ENCODE measurements at regions not wholly inside any gene's neighbourhood (a gene's known extent, or its start where the extent isn't known, plus 50 kb on each side); places are given as distances from the start of the nearest gene placed in this dataset.

DNA sequence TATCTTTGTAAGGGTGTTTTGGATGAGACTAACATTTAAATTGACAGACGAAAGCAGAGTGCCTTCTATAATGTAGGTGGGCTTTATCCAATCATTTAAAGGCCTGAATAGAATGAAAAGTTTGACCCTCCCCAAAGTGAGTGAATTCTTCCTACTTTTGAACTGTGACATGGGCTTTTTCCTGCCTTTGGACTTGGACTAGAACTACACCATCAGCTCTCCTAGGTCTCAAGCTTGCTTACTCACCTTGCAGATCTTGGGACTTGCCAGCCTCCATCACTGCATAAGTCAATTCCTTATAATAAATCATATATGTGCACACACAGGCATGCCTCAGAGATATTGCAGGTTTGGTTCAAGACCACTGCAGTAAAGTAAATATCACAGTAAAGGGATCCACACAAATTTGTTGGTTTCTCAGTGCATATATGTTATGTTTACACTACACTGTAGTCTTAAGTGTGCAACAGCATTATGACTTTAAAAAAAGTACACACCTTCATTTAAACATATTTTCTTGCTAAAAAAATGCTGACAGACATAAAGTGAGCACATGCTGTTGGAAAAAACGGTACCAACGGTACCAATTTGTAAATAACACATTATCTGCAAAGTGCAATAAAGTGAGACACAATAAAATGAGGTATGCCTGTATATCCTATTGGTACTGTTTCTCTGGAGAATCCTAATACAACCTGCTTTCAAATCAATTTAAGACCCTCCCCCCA, 51.6 kb upstream of the ATF3 start:
- TF ChIP-seq, protein P1, sequence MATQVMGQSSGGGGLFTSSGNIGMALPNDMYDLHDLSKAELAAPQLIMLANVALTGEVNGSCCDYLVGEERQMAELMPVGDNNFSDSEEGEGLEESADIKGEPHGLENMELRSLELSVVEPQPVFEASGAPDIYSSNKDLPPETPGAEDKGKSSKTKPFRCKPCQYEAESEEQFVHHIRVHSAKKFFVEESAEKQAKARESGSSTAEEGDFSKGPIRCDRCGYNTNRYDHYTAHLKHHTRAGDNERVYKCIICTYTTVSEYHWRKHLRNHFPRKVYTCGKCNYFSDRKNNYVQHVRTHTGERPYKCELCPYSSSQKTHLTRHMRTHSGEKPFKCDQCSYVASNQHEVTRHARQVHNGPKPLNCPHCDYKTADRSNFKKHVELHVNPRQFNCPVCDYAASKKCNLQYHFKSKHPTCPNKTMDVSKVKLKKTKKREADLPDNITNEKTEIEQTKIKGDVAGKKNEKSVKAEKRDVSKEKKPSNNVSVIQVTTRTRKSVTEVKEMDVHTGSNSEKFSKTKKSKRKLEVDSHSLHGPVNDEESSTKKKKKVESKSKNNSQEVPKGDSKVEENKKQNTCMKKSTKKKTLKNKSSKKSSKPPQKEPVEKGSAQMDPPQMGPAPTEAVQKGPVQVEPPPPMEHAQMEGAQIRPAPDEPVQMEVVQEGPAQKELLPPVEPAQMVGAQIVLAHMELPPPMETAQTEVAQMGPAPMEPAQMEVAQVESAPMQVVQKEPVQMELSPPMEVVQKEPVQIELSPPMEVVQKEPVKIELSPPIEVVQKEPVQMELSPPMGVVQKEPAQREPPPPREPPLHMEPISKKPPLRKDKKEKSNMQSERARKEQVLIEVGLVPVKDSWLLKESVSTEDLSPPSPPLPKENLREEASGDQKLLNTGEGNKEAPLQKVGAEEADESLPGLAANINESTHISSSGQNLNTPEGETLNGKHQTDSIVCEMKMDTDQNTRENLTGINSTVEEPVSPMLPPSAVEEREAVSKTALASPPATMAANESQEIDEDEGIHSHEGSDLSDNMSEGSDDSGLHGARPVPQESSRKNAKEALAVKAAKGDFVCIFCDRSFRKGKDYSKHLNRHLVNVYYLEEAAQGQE (IDR thresholded peaks at IDR 0.05), result no peak
- TF ChIP-seq, protein P2, sequence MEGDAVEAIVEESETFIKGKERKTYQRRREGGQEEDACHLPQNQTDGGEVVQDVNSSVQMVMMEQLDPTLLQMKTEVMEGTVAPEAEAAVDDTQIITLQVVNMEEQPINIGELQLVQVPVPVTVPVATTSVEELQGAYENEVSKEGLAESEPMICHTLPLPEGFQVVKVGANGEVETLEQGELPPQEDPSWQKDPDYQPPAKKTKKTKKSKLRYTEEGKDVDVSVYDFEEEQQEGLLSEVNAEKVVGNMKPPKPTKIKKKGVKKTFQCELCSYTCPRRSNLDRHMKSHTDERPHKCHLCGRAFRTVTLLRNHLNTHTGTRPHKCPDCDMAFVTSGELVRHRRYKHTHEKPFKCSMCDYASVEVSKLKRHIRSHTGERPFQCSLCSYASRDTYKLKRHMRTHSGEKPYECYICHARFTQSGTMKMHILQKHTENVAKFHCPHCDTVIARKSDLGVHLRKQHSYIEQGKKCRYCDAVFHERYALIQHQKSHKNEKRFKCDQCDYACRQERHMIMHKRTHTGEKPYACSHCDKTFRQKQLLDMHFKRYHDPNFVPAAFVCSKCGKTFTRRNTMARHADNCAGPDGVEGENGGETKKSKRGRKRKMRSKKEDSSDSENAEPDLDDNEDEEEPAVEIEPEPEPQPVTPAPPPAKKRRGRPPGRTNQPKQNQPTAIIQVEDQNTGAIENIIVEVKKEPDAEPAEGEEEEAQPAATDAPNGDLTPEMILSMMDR (IDR thresholded peaks at IDR 0.05; ENCODE audit: low read depth, low read length, missing input control), result no peak
- no peak for TF ChIP-seq YY1 (IDR thresholded peaks at IDR 0.05)
- no peak for TF ChIP-seq ATF3 (IDR thresholded peaks at IDR 0.05)

All from liver (tissue), 3 donors.